GM19035 (cell line): ENCODE measurements at regions not wholly inside any gene's neighbourhood (a gene's known extent, or its start where the extent isn't known, plus 50 kb on each side); places are given as distances from the start of the nearest gene placed in this dataset.

Experiments
- ATAC-seq: cut with Tn5 transposase; IDR thresholded peaks from one replicate; pipeline ENCODE4 v1.9.1; 2021; ENCODE audit not compliant: unreplicated experiment

- ATAC-seq: no peak
These were observed 70.2 kb upstream of the CD96 start for GRCh38 chr3:111471831-111472230.

GRCh38 chr3:111472556-111472955 is 69.4 kb upstream of the CD96 start:
- no peak for ATAC-seq

- no peak for ATAC-seq
These were observed 68.4 kb upstream of the CD96 start for GRCh38 chr3:111473550-111473949.

DNA sequence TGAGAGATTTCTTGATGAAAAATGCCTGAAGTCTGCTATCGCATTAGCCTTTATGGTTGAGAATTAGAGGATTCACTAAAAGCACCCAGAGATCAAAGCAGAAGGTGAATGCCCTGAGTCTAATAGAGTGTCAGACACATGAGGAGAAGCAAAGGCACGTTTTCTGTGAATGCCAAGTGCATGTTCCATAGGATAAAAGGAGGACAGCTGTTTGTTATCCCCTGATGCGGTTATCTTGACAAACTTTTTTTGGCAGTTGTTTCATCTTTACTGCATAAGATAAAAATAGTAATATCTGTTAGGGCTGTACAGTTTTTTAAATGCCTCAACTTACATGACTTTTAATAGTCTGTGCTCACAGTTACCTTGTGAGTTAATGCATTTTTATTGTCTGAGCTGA is 65.3 kb upstream of the CD96 start:
- ATAC-seq: no peak

DNA sequence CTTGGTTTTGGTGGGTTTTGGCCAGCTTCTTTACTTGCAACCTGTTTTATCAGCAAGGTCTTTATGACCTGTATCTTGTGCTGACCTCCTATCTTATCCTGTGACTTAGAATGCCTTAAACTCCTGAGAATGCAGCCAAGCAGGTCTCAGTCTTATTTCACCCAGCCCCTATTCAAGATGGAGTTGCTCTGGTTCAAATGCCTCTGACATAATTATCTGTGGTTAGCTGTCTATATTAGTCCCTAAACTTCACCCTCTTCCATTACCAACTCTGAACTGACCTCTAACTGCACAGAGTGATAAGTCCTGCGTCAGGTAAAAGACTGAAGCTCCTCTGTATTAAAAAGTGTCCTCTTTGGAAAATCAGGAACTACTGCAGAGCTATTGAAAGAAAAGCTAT is 61.9 kb upstream of the CD96 start:
- no peak for ATAC-seq

GRCh38 chr3:111481551-111481950 is 60.4 kb upstream of the CD96 start:
- ATAC-seq: no peak

DNA sequence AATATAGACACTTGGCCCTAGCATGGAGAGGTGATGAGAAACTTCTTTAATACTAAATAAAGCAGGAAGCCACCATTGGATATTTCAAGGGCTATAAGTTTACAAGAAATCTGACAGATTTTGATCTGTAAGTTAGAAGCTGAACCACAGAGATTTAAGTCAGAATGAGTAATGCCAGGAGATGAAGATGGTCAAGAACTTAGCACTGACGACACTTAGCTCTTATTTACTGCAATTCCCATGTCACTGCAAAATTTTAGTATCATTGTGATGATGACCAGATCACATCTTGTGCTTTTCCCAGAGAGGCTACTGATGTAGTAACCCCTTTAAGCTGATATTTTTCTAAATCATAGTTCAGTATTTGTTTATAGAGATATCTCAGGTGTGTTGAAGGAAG is 59.4 kb upstream of the CD96 start:
- ATAC-seq: no peak

DNA sequence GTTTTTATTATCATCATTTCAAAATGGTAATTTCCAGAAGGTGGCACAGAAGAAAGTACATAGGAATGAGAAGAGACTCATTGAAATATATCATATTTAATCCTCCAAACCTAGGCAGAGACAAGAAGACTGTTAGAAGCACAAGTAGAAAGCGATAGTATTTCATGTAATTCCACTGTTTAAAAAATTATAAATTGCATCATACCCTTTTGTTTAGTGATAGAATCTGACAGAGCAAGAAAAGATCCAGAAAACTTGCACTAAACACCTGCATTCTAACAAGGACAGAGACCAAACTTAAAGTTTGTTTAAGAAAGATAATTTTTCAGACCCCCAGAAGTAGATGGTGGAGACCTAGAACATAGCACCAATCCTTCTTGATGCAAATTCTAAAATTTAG is 56.9 kb upstream of the CD96 start:
- no peak for ATAC-seq
